Thyroid gland (tissue), 4 donors: ENCODE measurements at regions not wholly inside any gene's neighbourhood (a gene's known extent, or its start where the extent isn't known, plus 50 kb on each side); places are given as distances from the start of the nearest gene placed in this dataset.

Experiments
- DNase-seq, 2 donors: peaks; one replicate each; pipeline ENCODE4 v3.0.0-alpha.2; 2019
- H3K27ac ChIP-seq, 3 donors: fragments of 200-600 bp; sonication (generic); 1 replicate in 2 of 3; 2 replicates in 1 of 3; pipeline ENCODE4 v1.5.1; 2016 to 2019; ENCODE audit warnings: mild to moderate bottlenecking in 1 of 3, moderate library complexity in 1 of 3
- H3K27me3 ChIP-seq: fragments of 200-600 bp; sonication (generic); one replicate; pipeline ENCODE4 v1.5.1; 2019
- H3K36me3 ChIP-seq, 2 donors: fragments of 200-600 bp; sonication (generic); one replicate each; pipeline ENCODE4 v1.5.1; 2016 to 2019
- H3K4me1 ChIP-seq, 2 donors: fragments of 200-600 bp; sonication (generic); one replicate each; pipeline ENCODE4 v1.5.1; 2017 to 2019
- H3K4me3 ChIP-seq, 3 donors: fragments of 200-600 bp; sonication (generic); replicated peaks in 1 of 3; 1 replicate in 2 of 3; 2 replicates in 1 of 3; pipeline ENCODE4 v1.5.1; 2016; ENCODE audit warnings: mild to moderate bottlenecking in 1 of 3
- H3K9me3 ChIP-seq: fragments of 200-600 bp; sonication (generic); one replicate; pipeline ENCODE4 v1.5.1; 2017
- CTCF ChIP-seq, 6 experiments: fragments of 200-600 bp in 3 of 6; fragments of 450-650 bp in 3 of 6; sonication (generic) in 3 of 6; IDR thresholded peaks; one replicate each; pipeline ENCODE4 v1.5.1; 2016 to 2019; ENCODE audit warnings: antibody characterized with exemption in 6 of 6, mild to moderate bottlenecking in 2 of 6, inconsistent platforms in 1 of 6, moderate library complexity in 1 of 6
- POLR2A ChIP-seq, 2 donors: fragments of 450-650 bp; IDR thresholded peaks; one replicate each; pipeline ENCODE4 v1.6.1; 2017; ENCODE audit warnings: antibody characterized with exemption in 2 of 2, mild to moderate bottlenecking in 2 of 2, moderate library complexity in 1 of 2
- WGBS, 2 donors: methylation state at CpG; one replicate each; pipeline ENCODE4 v1.1.5; 2017; 5-methylcytosine and 5-hydroxymethylcytosine counted together
- intact Hi-C: fragments of 100-400 bp; cut with DNase I; formaldehyde crosslinking; loops from one replicate; pipeline ENCODE4 v1.15.1; 2023

- no peak for DNase-seq
- no peaks in the 10 kb centered on the region for H3K27me3 ChIP-seq
- no peak overlapping the region for H3K4me3 ChIP-seq
- intact Hi-C loops: no loop called here
- H3K36me3 ChIP-seq: no peaks in the 10 kb centered on the region
- H3K9me3 ChIP-seq: no peaks in the 10 kb centered on the region
- TF ChIP-seq CTCF (IDR thresholded peaks at IDR 0.05) (no peak), POLR2A (IDR thresholded peaks at IDR 0.05) (no peak)
- H3K27ac ChIP-seq: no peak overlapping the region
- H3K4me1 ChIP-seq: no peaks in the 10 kb centered on the region
- 84 to 85% methylated on average over 3 of the region's 3 CpGs for WGBS, 2 donors
These were observed 290.4 kb upstream of the STT3B start for GRCh38 chr3:31242026-31242960.

GRCh38 chr3:31244929-31245817 lies 287.6 kb upstream of the STT3B start:
- no peak for DNase-seq
- TF ChIP-seq POLR2A (IDR thresholded peaks at IDR 0.05): no peak
- TF ChIP-seq CTCF (IDR thresholded peaks at IDR 0.05): no peak
- 80 to 84% methylated on average over 6 of the region's 6 CpGs for WGBS, 2 donors
- H3K4me3 ChIP-seq: no peak overlapping the region
- H3K9me3 ChIP-seq: no peaks in the 10 kb centered on the region
- no peaks in the 10 kb centered on the region for H3K36me3 ChIP-seq
- H3K4me1 ChIP-seq: peaks cover 0 to 7% of the 10 kb centered on the region in 2 donors
- H3K27me3 ChIP-seq: no peaks in the 10 kb centered on the region
- H3K27ac ChIP-seq: no peak overlapping the region
- intact Hi-C loops: no loop called here

- WGBS, 2 donors: 74 to 84% methylated on average over 2 of the region's 2 CpGs
- TF ChIP-seq POLR2A (IDR thresholded peaks at IDR 0.05) (no peak), CTCF (IDR thresholded peaks at IDR 0.05) (no peak)
- H3K27ac ChIP-seq: no peak overlapping the region
These were observed 286.2 kb upstream of the STT3B start for GRCh38 chr3:31246293-31247062.

GRCh38 chr3:31247063-31247447 lies 285.7 kb upstream of the STT3B start:
- H3K4me1 ChIP-seq: peaks cover 0 to 7% of the 10 kb centered on the region in 2 donors
- DNase-seq: no peak
- 91 to 100% methylated on average over 2 of the region's 2 CpGs for WGBS, 2 donors
- H3K36me3 ChIP-seq: no peaks in the 10 kb centered on the region
- no peak for TF ChIP-seq CTCF (IDR thresholded peaks at IDR 0.05)
- TF ChIP-seq POLR2A (IDR thresholded peaks at IDR 0.05): no peak
- H3K9me3 ChIP-seq: no peaks in the 10 kb centered on the region
- no peak overlapping the region for H3K27ac ChIP-seq
- no peak overlapping the region for H3K4me3 ChIP-seq
- intact Hi-C loops: no loop called here
- no peaks in the 10 kb centered on the region for H3K27me3 ChIP-seq

More at GRCh38 chr3:31246293-31247062, 286.2 kb upstream of the STT3B start:
- no peak for DNase-seq
- Histone ChIP-seq H3K36me3 (no peaks in the 10 kb centered on the region), H3K9me3 (no peaks in the 10 kb centered on the region), H3K4me3 (no peak overlapping the region), H3K4me1 (peaks cover 0 to 7% of the 10 kb centered on the region in 2 donors), H3K27me3 (no peaks in the 10 kb centered on the region)
- intact Hi-C loops: no loop called here
